ENCODE measurements at regions not wholly inside any gene's neighbourhood (a gene's known extent, or its start where the extent isn't known, plus 50 kb on each side); places are given as distances from the start of the nearest gene placed in this dataset.

GRCh38 chr13:40471076-40471475 is 195.4 kb downstream of the FOXO1 start:
- DNase-seq: no peak

DNA sequence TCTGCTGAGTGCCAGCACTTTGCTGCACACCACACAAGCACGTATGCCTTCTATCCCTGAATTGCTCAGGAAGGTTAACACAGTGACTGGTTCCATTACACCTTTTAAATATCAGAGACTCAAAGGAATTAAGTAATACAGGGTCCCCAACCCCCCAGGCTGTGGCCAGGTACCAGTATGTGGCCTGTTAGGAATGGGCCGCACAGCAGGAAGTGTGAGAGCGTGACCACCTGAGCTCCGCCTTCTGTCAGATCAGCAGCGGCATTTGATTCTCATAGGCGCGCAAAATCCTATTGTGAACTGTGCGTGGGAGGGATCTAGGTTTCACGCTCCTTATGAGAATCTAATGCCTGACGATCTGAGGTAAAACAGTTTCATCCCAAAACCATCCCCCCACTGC is 194.5 kb downstream of the FOXO1 start:
- no peak for DNase-seq

DNA sequence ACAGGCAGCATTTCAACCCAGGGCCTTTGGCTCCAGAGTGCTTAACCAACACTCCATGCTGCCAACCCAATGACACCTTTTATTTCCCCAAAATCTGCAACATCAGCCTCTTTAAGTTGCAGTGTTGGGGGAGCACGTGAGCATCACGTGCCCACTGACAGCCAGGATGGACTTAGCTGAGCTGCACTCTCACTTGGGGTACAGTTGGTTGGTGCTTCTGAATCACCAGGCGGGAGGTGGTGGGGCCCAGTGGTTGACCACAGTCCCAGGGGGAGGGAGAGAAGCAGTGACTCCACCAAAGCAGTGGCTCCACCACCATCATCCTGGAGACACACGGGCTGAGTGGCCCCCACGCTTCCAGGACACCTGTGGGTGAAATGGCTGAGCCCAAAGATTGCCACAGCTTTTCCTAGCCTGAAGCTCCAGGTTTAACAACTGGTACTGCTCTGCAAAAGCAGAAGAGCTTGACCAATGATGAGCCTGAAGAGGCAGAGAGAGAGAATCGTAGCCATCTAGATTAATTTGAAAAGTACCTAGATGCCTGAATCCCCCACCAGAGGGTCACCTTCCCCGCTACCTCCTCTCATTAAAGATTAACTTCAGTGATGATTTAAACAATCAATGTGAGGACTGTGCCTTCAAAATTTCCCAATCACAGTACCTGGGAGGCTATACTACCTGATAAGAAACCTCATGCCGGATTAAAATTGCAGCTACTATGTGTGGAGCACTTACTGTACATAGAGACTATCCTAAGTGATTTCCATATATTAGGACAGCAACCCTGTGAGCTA is 193.8 kb downstream of the FOXO1 start:
- DNase-seq: no peak

DNA sequence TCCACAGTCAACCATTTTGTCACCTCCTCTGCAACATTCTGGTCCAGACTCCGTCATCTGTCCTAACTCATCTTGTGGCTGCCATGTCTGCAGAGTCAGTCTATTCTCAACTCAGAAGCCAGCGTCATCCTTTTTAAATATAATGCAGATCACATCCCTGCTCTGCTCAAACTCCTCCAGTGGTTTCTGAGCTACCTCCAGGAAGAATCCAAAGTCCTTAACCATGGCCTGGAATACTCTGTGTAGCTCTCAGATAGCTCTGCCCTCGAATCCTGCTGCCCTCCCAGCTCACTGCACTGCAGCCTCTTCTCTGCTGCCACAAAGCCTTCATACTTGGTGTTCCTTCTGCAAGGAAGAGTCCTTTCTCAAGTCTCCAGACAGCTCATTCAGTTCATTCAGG is 190.8 kb downstream of the FOXO1 start:
- no peak for DNase-seq

DNA sequence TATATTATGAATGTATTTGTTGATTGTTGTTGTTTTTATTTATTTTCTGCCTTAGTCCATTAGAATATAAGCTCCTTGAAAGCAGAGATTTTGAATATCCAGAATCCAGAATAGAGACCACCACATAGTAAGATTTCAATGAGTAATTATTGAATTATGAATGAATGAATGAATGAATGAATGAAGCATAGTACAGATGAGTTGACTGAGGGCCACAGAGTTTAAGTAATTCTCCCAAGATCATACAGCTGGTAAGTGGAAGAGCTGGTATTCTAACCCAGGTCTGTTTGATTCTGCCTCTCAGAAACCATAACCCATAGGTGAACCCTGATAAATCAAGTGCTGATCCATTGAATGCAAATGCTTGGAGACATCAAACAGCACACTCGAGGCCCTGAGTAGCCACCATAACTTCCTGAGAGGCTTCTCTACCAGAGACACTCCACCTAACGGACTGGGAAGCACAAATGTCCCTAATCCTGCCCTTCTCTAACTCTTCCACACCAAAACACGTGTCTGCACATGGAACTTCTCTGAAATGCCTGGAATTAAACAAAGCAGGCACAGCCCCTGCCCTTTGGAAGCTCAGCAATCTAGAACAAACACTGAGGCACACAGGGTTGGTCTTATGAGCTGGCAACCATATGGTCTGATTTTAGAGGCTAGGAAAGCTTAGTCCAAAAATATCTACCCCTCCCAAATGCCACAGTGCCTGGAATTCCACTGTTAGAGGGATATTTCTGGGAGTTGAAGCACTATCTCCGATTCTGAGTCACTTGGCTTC is 190.1 kb downstream of the FOXO1 start:
- no peak for DNase-seq

- no peak for DNase-seq
Observed at GRCh38 chr13:40477623-40478608, 188.5 kb downstream of the FOXO1 start.

DNA sequence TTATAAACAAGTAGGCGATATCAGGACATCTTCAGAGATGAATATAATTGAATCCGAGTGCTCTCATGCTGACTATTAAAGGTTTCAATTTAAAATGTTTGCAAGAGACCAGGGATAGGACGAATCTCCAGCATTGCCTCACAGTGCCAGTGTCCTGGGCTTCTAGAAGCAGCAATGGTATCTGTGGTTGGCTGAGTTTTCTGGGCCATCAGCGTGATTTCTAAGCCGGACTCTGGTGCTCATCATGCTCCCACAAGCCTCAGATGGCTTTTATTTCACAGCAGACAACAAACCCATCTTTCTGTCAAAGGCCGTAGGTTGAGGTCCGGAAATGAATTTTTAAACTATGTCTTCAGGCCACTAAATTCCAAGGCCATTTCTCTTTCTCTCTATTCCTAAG is 187.7 kb downstream of the FOXO1 start:
- DNase-seq: no peak

DNA sequence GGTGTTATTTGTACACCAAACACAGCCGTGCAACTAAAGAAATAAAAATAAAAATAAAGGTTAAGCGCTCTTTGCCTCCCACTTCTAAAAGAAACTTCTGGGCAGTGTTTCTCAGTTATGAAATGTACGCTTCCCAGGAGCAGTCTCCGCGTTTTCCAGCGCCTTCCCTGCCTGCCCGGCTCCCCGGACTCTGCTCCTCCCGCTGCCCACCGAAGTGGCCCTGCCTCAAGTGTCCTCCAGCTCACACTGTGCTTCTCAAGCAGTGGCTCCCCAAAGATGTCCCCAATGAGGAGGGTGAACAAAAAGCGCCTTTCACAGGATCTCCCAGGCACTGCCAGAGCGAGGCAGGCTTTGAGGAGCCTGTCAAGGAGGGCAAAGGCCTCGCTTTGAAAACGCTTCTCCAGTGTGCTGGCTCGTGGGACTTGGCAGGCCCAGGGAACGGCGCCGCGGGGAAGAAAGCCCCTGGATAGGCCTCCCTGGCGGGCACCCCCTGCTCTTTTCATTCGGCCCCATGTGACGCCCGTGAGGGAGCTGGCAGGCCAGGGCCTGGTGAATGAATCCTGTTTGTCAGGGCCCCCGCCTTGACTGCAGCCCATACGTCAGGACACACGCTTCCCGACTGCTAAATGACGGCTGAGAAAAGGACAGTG is 187.1 kb downstream of the FOXO1 start:
- DNase-seq: no peak

- no peak for DNase-seq
Observed at GRCh38 chr13:40480012-40480914, 186.2 kb downstream of the FOXO1 start.

DNA sequence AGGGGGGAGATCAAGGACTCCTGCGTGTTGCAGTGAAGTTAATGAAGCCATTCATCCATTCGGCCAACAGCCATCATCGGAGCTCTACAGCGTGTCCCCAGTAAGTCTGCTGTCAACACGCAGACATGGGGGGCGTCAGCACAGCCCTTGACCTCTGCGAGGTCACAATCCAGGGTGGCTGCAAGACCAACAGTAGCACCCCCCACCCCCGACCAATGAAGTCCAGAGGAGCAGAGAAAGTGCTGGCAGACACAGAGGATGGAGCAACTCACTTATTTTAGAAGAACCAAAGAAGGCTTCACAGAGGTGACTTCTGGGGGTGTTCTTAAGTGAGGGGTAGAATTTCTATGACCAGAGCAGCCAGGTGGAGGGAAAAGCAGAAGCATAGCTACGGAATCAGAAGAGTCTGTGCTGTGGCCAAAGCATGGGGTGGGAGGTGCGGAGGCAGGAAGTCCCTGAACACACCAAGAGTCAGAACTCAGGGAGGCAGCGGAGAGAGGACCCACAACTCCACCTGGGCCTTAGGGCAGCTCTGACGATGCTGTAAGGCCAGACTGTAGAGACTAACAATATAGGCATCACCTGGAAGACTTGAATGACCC is 185.4 kb downstream of the FOXO1 start:
- DNase-seq: no peak

GRCh38 chr13:40483601-40484000 is 182.8 kb downstream of the FOXO1 start:
- no peak for DNase-seq

DNA sequence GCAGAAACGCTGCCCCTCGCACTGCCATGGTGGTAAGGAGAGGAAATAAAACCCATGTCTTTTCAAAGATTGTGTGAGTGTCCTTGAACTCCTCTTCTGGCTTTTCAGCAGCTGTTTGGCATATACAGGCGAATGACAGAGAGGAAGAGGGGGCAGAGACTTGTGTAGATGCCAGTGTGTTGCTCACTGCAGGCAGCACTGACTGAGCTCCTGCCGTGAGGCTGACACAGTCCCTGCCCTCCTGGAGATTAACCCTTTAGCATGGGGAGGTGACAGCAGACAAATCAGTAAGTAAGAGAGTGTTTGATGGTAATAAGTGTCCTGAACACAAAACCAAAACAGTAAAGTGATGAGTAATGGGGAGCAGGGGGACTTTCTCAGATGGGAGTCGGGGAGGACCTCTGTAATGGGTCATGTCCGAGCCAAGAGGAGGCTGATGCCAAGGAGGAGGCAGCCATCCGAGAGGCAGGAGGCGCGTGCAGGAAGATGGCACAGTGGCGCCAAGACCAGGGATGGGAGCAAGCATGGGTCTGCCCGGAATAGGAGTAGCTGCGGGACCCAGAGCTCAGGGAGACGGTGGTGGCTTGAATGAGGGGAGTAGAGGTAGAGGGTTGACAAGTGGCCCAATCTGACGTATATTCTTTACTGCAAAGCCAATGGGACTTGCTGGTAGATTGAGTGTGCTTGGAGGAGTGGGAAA is 182.2 kb downstream of the FOXO1 start:
- no peak for DNase-seq

GRCh38 chr13:40484974-40485373 is 181.5 kb downstream of the FOXO1 start:
- DNase-seq: no peak

- DNase-seq: no peak
Observed at GRCh38 chr13:40485611-40486517, 180.6 kb downstream of the FOXO1 start.

DNA sequence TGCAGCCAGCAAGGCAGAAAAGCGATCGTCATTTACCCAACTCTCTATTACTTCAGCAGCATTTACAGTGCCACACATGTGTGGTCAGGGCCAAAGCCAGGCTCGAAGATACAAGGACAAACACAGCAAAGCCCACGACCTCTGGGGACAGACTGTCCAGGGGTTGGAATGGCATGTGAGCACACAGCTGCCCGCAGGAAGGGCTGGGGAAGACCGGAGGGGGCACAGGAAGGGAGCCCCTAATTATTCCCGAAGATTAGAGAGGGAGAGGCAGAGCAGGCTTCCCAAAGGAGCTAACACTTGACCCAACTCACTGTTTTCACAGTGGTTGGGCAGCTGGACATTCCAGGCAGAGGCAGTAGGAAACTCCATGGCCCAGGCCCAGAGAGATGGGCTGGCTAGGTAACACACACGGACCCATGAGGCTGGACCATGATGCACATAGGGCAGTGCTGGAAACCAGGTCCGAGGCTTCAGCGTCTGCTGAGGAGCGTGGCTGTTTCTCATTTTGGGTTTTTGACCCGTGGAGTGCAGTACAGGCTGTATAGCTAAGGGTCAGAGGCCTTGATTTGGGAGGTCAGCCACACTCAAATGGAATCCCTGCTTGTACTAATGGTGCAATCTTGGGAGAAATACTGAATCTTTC is 179.8 kb downstream of the FOXO1 start:
- DNase-seq: no peak

DNA sequence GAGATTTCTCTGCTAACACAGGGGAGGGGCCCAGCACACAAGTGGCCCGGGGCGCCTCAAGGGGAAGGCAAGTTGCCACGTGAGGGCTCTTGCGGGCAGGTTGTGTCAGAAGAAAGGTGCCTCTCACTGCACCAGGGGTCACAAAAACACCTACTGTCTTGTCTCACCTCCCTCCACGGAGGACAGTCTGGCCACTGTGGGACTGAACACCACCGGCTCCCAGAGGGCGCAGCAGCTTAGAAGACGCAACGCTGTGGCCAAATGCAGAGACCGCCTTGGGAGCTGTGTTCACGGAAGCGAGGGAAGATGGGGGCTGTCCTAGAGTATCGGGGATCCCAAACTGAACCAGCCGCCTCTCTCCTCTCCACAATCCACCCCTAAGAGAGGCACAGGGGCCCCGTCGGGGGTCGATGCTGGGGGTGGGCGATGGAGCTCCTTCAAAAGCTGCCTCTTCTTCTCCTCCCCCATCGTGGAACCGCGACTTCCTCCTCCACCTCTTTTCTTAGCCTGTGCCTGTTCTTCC is 177.5 kb downstream of the FOXO1 start:
- DNase-seq: no peak

DNA sequence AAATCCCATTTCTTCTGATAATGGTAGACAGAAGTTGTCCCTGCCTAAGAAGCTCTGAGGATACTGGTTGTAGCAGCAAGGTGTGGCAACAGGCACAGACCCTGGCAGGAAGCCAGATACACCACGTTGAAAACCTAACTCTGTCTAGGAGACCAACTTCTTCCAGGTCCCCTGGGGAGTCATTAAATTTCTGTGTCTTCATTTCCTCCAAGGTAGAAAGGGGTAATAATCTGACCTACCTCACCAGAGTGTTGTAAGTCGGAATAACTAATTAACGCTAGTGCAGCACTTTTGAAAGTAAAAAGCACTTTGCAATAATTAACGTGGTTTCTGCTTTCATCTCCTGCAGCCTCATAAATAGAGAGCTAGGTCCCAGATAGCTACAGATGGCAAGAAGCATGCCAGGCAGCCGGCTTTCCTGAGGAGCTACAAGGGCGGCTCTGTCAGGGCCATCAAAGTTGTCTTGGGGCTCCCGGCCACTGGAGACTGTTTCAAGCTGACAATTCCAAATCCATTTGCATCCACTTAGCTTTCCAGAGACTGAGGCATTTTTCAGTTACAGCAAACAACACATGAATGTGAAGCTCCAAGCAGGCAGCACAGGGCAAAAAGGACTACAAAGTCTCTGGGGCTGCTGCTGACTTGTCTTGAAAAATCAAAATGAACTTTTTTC is 176.2 kb downstream of the FOXO1 start:
- DNase-seq: no peak

DNA sequence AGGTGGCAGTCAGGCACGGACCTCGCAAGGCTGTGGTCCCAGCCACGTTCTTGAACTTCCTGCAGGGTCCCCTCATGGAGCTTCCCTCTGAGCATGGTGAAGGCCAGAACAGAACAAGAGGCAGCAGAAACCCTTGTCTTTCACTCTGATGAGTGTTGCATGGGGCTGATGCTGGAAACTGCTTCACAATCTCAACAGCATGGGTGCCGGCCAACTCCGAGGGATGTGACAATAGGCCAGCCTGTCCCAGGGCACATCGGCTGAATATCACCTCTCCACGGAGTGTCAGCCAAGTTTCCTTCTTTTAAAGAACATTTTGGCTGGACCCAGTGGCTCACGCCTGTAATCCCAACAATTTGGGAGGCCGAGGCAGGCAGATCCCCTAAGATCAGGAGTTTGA is 173.9 kb downstream of the FOXO1 start:
- DNase-seq: no peak

All from NCI-H1436 treated with DMSO at 0.1 percent for 48 hours (cell line).